HG03378 (cell line): ENCODE measurements at regions not wholly inside any gene's neighbourhood (a gene's known extent, or its start where the extent isn't known, plus 50 kb on each side); places are given as distances from the start of the nearest gene placed in this dataset.

Experiments used
- ATAC-seq: cut with Tn5 transposase; IDR thresholded peaks from one replicate; pipeline ENCODE4 v1.9.1; 2021; ENCODE audit warnings: mild to moderate bottlenecking, moderate library complexity; ENCODE audit not compliant: unreplicated experiment

GRCh38 chr1:70916034-70916427 lies 131.6 kb downstream of the PTGER3 start:
- no peak for ATAC-seq

- ATAC-seq: no peak
Measured at GRCh38 chr1:70919706-70920323, 127.8 kb downstream of the PTGER3 start.
